SK-N-DZ (cell line): ENCODE measurements at regions not wholly inside any gene's neighbourhood (a gene's known extent, or its start where the extent isn't known, plus 50 kb on each side); places are given as distances from the start of the nearest gene placed in this dataset.

Source experiments
- DNase-seq: peaks from one replicate; pipeline ENCODE4 v3.0.0-alpha.2; 2015; ENCODE audit warnings: low spot score

DNA sequence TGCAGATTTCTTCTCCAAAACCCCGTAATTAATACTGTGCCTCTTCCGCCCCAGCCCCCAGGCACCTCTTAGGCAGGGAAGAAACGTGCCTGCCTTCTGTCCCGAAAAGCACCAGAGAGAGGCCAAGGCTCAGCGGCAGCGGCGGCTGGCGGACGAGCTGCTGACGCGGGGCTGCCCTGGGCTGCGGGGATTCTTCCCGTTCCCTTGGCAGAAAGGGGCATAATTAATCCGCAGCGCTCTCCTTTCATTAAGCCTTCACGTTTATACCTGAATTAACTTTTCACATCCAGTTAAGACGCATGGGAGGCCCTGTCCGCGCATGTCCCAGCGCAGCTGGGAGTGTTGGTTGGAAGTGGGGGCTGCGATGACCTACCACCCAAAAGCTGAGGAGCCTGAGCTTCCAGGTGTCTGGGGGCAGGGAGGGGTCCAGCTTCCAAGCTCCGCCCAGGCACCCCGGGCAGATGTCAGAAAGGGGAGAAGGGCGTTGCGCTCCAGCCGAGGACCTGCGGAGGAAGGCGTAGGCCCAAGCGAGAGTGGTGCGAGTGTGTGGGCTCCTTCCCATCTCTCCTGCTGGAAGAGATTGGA is 167.4 kb upstream of the LRFN2 start:
- no peak for DNase-seq

DNA sequence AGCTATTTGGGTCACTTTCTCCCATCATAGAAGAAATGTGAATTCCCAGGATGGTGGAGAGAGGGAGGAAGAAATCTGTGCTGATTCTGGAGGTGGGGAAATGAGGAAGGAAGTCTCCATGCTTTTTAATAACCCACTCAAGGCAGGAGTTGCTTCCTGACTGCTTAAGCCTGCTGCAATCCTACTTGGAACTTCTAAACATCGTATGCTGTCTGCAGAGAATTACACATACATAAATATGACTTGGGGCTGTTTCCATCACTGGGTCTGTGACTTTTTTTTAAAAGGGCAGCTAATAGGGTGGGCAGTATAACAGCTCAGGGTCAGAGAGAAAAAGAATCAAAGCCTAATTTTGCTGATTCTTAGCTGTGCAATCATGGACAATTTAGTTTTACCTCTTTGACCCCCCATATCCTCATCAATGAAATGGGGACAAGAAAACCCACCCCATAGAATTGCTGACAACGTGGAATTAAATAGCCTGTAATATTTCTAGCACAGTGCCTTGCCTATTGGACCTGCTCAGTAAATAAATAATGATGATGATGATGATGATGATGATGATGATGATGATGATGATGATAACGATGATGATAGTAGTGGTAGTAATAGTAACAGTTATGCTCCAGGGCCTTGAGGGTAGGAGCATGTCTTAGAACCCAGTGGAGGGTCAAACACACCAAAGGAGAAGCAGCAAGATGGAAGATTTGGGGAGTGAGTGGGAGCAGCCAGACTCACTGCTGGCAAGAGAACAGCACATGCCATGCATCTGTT is 166.7 kb upstream of the LRFN2 start:
- no peak for DNase-seq

- DNase-seq = no peak
These were observed 165.9 kb upstream of the LRFN2 start for GRCh38 chr6:40753048-40753447.

DNA sequence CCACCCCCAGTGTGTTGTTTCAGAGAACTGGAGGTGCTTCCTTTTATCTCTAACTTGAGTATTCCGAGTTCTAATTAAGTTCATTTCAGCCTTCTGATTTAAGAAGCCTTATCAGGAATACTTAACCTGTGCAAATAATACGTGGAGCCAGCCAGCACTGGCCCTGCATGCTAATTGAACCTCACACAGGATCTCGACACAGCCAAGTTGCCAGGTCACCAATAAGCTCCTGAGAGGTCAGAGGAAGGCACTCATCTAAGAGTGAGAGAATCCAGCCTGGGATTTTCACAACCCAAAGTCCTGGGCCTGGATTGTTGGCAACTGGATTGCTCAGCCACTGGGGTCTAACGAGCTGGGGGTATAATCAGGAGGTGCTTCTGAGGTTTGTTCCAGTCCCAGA is 157.7 kb upstream of the LRFN2 start:
- no peak for DNase-seq

DNA sequence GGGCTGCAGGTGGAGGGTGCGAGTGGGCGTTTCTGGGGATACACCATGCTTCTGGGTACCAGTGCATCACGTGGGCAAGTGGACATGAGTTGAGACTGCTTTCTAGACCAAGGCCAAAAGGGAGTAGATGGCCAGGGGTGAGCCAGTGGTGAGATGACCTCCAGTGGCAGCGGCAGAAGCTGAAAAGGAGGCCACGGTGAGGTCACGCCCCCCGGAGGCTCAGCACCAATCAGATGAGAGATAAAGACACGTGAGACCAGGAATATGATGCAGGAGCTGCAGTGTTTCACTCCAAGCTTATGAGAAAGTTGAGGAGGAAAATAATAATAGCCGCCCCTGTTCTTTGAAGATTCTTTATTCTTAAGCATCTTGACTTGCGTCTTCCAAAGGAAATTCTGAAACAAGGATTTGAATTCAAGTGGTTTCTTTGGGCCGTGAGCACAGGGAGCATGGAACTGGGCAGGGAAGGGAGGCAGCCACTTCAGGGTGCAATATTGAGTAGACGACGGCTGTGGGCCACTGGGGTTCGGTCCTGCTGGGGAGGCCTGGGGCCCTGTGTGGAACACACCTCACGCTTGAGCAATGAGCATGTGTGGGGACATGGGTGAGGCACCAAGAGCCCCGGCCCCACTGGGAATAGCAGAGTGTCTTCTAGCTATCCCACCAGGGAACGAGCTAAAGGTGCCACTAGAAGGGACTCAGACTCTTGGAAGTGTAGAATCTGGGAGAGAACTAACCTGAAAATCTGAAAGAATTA is 156.7 kb upstream of the LRFN2 start:
- DNase-seq = peak; percentile 50

DNA sequence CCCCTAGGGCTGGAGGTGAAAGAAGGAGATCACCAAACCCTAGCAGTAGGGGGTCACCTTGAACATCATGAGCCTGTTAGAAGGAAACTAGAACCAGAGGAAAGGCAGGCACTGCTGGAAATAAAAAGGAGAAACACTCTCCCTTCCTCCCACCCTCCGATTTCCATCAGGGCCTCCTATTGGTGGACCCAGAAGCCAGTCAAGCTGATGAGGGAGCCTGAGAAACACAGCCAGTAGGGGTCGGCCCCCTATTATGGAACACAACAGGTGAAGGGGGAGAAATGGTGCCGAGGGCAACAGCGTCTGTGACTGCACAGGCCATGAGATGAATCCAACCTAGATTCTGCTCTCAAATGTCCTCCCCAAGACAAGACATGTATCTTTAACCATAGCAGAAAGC is 156.1 kb upstream of the LRFN2 start:
- peak; percentile 60 for DNase-seq

- DNase-seq = no peak
These were observed 153.4 kb upstream of the LRFN2 start for GRCh38 chr6:40740518-40740917.

GRCh38 chr6:40738551-40739193 is 151.5 kb upstream of the LRFN2 start:
- no peak for DNase-seq

GRCh38 chr6:40735521-40735920 is 148.4 kb upstream of the LRFN2 start:
- no peak for DNase-seq

- DNase-seq = no peak
These were observed 148.0 kb upstream of the LRFN2 start for GRCh38 chr6:40735121-40735520.

DNA sequence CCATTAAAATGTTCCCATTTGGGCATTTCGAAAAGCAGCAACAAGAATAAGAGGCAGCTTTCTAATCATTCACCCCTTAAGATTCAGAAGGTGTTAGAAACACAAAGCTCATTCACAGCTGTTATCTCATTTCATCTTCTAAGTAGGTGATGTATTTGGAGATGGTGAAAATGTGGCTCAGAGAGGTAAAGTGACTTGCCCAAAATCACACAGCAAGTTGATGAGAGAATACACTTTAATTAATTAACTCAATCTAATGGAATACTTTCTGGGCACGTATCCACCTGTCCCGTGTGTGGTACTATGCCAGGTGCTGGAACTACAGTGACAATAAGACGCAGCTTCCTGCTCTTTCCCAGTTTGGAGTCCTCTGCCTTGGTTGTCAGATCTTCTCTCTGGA is 147.4 kb upstream of the LRFN2 start:
- no peak for DNase-seq

DNA sequence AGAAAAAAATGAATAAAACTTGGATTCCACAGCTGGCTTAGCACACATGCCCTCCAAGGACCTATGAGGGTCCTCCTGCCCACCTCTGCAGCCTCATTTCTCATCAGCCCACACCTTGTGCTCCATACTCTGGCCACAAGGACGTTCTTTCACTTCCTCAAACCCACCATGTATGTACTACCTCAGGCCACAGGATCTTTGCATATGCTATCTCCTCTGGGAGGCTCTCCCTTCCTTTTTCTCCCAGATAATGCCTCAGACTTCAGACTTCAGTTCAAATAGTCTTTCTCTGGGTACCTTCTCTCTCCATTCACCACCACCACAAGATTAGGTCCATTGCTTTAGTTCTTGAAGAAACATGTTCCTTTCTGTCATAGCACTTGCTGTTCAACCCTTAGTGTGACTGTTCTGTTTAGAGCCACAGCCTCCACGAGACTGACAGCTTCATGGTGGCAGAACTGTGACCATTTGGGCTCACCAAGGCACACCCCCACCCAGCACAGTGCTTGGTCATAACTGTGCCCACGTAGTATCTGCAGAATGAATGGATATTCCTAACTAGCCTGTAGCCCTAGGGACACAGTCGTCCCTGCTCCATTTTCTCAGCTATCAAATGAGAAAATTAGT is 146.7 kb upstream of the LRFN2 start:
- no peak for DNase-seq

- no peak for DNase-seq
These were observed 146.1 kb upstream of the LRFN2 start for GRCh38 chr6:40733290-40733689.

DNA sequence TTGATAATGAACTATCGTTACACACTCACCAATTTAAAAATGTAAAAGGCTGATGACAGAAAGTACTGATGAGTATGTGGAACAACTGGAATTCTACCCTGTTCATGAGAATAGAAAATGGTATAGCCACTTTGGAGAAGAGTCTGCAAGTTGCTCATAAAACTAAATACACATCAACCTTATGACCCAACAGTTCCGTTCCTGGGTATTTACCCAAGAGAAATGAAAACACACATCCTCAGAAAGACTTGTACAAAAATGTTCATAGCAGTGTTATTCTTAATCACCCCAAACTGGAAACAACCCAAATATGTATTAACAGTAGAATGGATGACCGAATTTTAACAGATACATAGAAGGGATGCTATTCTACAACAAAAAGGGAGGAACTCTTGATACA is 145.7 kb upstream of the LRFN2 start:
- DNase-seq = no peak

- no peak for DNase-seq
These were observed 141.5 kb upstream of the LRFN2 start for GRCh38 chr6:40728643-40729042.

DNA sequence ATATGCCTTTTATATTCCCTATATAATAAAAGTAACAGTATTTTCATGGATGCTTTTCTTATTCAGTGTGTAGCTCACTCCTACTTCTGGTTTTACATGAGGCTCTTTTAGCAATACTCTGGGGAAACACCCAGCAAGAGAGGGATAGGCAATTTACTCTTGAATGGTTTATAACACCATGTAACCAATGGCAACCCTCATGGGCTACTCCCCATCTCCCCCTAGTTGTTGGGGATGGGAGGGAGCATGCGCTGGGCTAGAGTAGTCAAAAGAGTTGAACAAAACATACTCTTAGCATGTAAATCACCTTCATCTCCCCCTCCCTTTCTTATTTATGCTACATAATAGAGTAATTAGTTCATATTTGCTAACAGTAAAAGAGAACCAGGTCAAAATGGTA is 140.1 kb upstream of the LRFN2 start:
- peak; percentile 18 for DNase-seq

DNA sequence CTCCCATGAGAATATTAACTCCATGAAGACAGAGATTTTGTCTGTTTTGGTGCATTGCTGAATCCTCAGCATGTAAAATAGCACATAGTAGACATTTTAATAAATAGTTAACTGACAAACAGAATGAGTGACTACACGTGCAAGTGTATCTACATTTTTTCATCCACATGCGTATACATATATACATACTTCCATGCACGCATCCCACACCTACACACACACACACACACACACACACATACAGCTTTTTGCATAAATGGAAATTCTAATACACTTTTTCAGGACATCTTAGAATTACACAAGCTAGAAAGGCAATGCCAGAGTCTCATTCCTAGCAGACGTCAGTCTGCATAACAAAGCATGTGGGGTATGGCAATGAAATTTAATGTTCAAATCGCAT is 139.7 kb upstream of the LRFN2 start:
- DNase-seq = no peak

DNA sequence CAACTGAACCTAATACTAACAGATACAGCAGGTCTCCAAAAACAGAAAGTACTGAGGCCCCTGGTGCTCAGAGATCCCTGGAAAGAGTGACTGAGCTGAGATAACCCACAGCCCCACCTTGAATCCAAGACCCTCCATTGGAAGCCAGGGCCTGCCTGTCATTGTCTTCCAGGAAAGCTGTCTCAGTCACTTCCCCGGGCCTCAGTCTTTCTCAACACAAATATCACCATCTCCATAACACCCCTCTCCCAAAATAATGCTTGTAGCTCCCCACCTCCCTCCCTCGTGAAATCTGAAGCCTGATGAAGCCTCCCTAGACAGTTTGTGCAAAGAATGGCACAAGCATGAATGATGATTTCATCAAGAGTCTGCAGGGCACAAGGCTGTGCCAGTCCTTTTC is 138.2 kb upstream of the LRFN2 start:
- no peak for DNase-seq

GRCh38 chr6:40724886-40725285 is 137.7 kb upstream of the LRFN2 start:
- DNase-seq = no peak

- DNase-seq = peak; percentile 47
These were observed 136.8 kb upstream of the LRFN2 start for GRCh38 chr6:40723967-40724366.

DNA sequence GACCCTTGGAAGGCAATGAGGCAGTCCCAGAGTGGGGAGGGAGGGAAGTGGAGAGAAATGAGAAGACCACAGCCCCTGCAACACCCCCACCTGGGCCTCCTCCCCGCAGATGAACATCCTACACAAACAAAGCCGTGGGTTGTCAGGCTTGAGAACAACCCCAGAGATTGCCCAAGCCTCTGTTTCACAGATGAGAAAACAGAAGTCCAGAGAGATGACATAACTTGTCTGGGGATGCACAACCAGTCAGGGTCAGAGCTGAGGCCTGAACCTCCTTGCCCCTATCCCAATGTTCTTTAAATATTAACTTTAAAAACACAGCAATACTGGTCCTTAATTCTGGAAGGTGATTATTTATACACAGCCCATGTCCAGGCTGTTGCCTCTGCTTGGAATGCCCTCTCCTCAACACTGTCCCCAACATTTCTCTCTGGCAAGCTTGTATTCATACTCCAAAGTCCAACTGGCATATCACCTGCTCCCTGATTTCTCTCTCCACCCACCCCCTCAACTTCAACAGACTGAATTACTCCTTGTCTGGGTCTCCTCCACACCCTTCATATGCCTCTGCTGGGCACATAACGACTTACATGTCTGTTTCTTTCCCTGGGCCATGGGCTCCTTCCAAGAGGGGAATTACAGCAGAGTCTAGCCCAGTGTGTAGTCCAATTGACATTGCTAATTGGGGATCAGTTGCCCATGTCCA is 135.5 kb upstream of the LRFN2 start:
- no peak for DNase-seq
